Glutamatergic neuron (in vitro differentiated cells): ENCODE measurements at regions not wholly inside any gene's neighbourhood (a gene's known extent, or its start where the extent isn't known, plus 50 kb on each side); places are given as distances from the start of the nearest gene placed in this dataset.

Source experiments
- DNase-seq: peaks from one replicate; pipeline ENCODE4 v3.0.0; 2022
- H3K27ac Mint-ChIP-seq: one replicate; pipeline ENCODE4 v1.8.0; 2020; ENCODE audit warnings: mild to moderate bottlenecking, mixed read lengths, inconsistent platforms; ENCODE audit not compliant: unreplicated experiment
- H3K27me3 Mint-ChIP-seq: one replicate; pipeline ENCODE4 v1.8.0; 2020; ENCODE audit warnings: mild to moderate bottlenecking, moderate library complexity, mixed read lengths, inconsistent platforms; ENCODE audit not compliant: unreplicated experiment
- H3K36me3 Mint-ChIP-seq: one replicate; pipeline ENCODE4 v1.8.0; 2020; ENCODE audit warnings: mild to moderate bottlenecking, mixed read lengths, inconsistent platforms; ENCODE audit not compliant: unreplicated experiment
- H3K4me1 Mint-ChIP-seq: one replicate; pipeline ENCODE4 v1.8.0; 2020; ENCODE audit warnings: mild to moderate bottlenecking, low read depth, mixed read lengths, inconsistent platforms; ENCODE audit not compliant: unreplicated experiment
- H3K4me3 Mint-ChIP-seq: one replicate; pipeline ENCODE4 v1.8.0; 2020; ENCODE audit warnings: mild to moderate bottlenecking, mixed read lengths, inconsistent platforms; ENCODE audit not compliant: unreplicated experiment
- H3K9me3 Mint-ChIP-seq: one replicate; pipeline ENCODE4 v1.8.0; 2020; ENCODE audit warnings: mild to moderate bottlenecking, moderate library complexity, mixed read lengths, inconsistent platforms; ENCODE audit not compliant: unreplicated experiment
- CTCF ChIP-seq: fragments of 200-600 bp; sonication (generic); IDR thresholded peaks from one replicate; pipeline ENCODE4 v1.5.0; 2021; ENCODE audit not compliant: partially characterized antibody, unreplicated experiment

DNA sequence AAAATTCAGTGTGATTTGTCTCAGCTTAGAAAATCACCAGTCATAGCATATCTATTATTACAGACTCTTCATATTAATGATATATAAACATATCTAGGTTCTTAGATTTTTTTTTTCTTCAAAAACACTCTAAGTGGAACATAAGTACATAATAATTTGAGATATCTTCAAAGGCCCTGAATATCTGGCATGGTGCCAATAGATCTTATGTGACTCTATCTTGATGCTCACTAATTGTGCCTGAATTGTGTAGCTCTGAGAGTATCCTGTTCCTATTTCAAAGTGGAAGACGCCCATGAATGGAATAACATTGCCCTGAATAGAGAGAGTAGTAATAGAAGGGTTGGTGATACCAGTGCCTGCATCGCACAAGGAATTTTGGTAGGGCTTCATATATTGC lies 1312.7 kb upstream of the USP15 start:
- Mint-ChIP-seq H3K27me3 (no peaks in the 10 kb centered on the region), H3K9me3 (peaks cover 2% of the 10 kb centered on the region), H3K36me3 (no peaks in the 10 kb centered on the region), H3K27ac (no peak overlapping the region), H3K4me1 (peaks cover 5% of the 10 kb centered on the region), H3K4me3 (no peak overlapping the region)
- DNase-seq: no peak
- TF ChIP-seq CTCF: no peak

DNA sequence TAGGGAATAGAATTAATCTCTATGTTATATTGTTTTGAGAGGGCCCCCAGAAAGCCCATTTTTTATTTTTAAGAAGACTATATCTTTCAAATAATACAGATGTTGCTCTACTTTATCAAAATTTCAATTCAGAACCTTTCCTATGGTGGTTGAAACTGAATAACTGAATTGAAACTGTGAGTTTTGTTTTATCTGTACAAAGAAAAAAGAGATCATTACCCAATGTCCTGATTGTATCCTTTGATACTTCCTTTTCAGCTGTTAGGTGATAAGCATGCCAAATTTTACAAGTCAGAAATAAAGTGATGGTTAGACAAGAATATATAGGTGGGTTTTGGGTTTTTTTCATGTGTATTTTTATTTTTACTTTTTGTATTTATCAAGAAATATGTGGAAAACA lies 1293.1 kb upstream of the USP15 start:
- Mint-ChIP-seq H3K36me3 (no peaks in the 10 kb centered on the region), H3K4me3 (no peak overlapping the region), H3K27me3 (peaks cover 3% of the 10 kb centered on the region), H3K27ac (no peak overlapping the region), H3K4me1 (no peaks in the 10 kb centered on the region), H3K9me3 (peaks cover 1% of the 10 kb centered on the region)
- no peak for DNase-seq
- no peak for TF ChIP-seq CTCF

GRCh38 chr12:60977966-60978365 lies 1282.2 kb upstream of the USP15 start:
- Mint-ChIP-seq H3K9me3 (no peaks in the 10 kb centered on the region), H3K27me3 (peaks cover 1% of the 10 kb centered on the region), H3K36me3 (no peaks in the 10 kb centered on the region), H3K4me3 (no peak overlapping the region), H3K4me1 (no peaks in the 10 kb centered on the region), H3K27ac (no peak overlapping the region)
- DNase-seq: no peak
- no peak for TF ChIP-seq CTCF

DNA sequence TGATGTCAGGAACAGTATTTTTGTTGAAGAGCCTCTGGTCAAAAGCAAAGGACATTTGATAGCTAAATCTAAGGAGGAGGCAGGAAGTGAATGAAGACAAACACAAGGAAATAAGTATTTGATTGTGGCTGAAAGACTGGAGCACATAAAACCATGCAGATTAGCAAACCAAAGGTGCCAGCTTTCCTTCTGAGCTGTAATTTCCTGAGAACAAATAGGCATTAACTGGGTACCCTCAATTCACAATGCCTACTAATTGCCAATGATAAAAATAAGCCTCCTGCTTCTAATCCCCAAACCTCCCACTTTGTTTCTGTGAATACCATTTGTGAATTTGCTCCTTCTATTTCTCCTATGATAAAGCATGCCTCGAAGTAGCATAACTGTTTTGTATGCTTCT lies 1279.6 kb upstream of the USP15 start:
- Mint-ChIP-seq H3K27me3 (peaks cover 1% of the 10 kb centered on the region), H3K9me3 (no peaks in the 10 kb centered on the region), H3K4me1 (no peaks in the 10 kb centered on the region), H3K27ac (no peak overlapping the region), H3K36me3 (no peaks in the 10 kb centered on the region), H3K4me3 (no peak overlapping the region)
- no peak for TF ChIP-seq CTCF
- no peak for DNase-seq

DNA sequence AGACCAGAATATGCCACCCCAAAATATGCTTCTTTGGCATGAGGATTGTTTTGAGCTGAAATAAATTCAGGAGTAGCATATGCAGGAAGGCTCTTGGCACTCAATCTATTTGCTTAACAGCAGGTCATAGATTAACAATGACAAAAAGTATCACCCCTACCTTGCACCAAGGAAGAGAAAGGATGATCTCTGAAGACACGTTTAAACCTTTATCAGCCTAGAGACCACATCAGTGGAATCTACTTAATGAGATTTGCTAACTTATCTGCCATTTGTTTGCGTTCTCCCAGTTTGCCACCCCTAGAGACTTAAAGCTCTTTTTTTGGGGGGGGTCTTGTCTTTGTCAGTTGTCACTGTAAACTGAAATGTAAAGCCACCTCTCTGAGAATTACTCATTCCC lies 1278.7 kb upstream of the USP15 start:
- Mint-ChIP-seq H3K4me1 (no peaks in the 10 kb centered on the region), H3K4me3 (no peak overlapping the region), H3K27me3 (peaks cover 1% of the 10 kb centered on the region), H3K9me3 (no peaks in the 10 kb centered on the region), H3K36me3 (no peaks in the 10 kb centered on the region), H3K27ac (no peak overlapping the region)
- no peak for DNase-seq
- TF ChIP-seq CTCF: no peak
